A549 (cell line): ENCODE measurements at regions not wholly inside any gene's neighbourhood (a gene's known extent, or its start where the extent isn't known, plus 50 kb on each side); places are given as distances from the start of the nearest gene placed in this dataset.
A peak's percentile ranks its signal among the peaks of the same experiment; 100 is the strongest.

Experiments used
- ATAC-seq, 2 experiments: fragments of 200-7000 bp in 1 of 2; fragments of >200 bp in 1 of 2; cut with Nextera tagmentation in 1 of 2; cut with Tn5 transposase in 1 of 2; 3 replicates each; pipeline versions ENCODE4 v1.8.0 to v1.9.1; 2018 to 2020; ENCODE audit warnings: mild to moderate bottlenecking in 1 of 2, moderate library complexity in 1 of 2
- CTCF ChIA-PET: fragments of 300-600 bp; sonication (Branson Sonifier 250); formaldehyde crosslinking; extraction: SDS; loops from one replicate; lab custom pipeline; 2021; ENCODE audit warnings: antibody characterized with exemption, inconsistent platforms; lab: Yijun Ruan, JAX
- POLR2A ChIA-PET: fragments of 350-600 bp; formaldehyde crosslinking; extraction: SDS; loops from one replicate; lab custom pipeline; 2021; ENCODE audit warnings: antibody characterized with exemption, inconsistent platforms; lab: Yijun Ruan, JAX
- DNase-seq, 2 experiments: peaks; one replicate each; pipeline versions ENCODE4 v3.0.0 to v3.0.0-alpha.2; 2011 to 2016; ENCODE audit warnings: low read depth in 1 of 2, low spot score in 1 of 2
- FAIRE-seq: peaks from 2 replicates; lab custom pipeline; 2011; peaks lifted over from hg19 to GRCh38; lab: Jason Lieb, UNC
- H3K27ac ChIP-seq, 2 experiments: fragments of >200 bp; sonication (Bioruptor Twin); formaldehyde crosslinking; 3 replicates each; pipeline ENCODE4 v1.5.1; 2016 to 2017
- H3K4me1 ChIP-seq: fragments of >200 bp; sonication (Bioruptor Twin); formaldehyde crosslinking; 3 replicates; pipeline ENCODE4 v1.6.1; 2016
- H3K4me2 ChIP-seq: fragments of >200 bp; sonication (Bioruptor Twin); formaldehyde crosslinking; 3 replicates; pipeline ENCODE4 v1.6.1; 2016
- H3K4me3 ChIP-seq: fragments of >200 bp; sonication (Bioruptor Twin); formaldehyde crosslinking; 3 replicates; pipeline ENCODE4 v1.5.1; 2016
- H3K9me3 ChIP-seq: fragments of >200 bp; sonication (Bioruptor Twin); formaldehyde crosslinking; 3 replicates; pipeline ENCODE4 v1.6.1; 2016
- CEBPB ChIP-seq, 2 experiments: fragments of >200 bp in 1 of 2; sonication (Bioruptor Twin) in 1 of 2; formaldehyde crosslinking in 1 of 2; IDR thresholded peaks; 2 replicates each; pipeline ENCODE4 v1.6.1; 2012 to 2016
- CHD2 ChIP-seq: fragments of 150-350 bp; IDR thresholded peaks from 2 replicates; pipeline ENCODE4 v1.6.1; 2014; ENCODE audit warnings: low read length; ENCODE audit not compliant: partially characterized antibody
- CHD4 ChIP-seq: fragments of 200-600 bp; sonication (generic); IDR thresholded peaks from 2 replicates; pipeline ENCODE4 v1.6.1; 2016; ENCODE audit warnings: antibody characterized with exemption, mild to moderate bottlenecking, borderline replicate concordance
- EHF ChIP-seq: fragments of 250-450 bp; sonication (Bioruptor Pico); IDR thresholded peaks from 2 replicates; pipeline ENCODE4 v1.5.0; 2020; ENCODE audit warnings: mild to moderate bottlenecking
- ELK1 ChIP-seq: fragments of 150-350 bp; IDR thresholded peaks from 2 replicates; pipeline ENCODE4 v1.6.1; 2014; ENCODE audit warnings: low read depth, mild to moderate bottlenecking, low read length
- EP300 ChIP-seq, 2 experiments: fragments of >200 bp; sonication (Bioruptor Twin); formaldehyde crosslinking; IDR thresholded peaks; 2 replicates in 1 of 2; 3 replicates in 1 of 2; pipeline ENCODE4 v1.6.1; 2016 to 2017
- FOSL2 ChIP-seq, 2 experiments: fragments of 450-650 bp in 1 of 2; fragments of >200 bp in 1 of 2; sonication (Bioruptor Twin) in 1 of 2; formaldehyde crosslinking; IDR thresholded peaks; 2 replicates each; pipeline versions ENCODE4 v1.5.0 to v1.6.1; 2016 to 2020; ENCODE audit warnings: mild to moderate bottlenecking in 1 of 2, moderate library complexity in 1 of 2
- HMGXB4 ChIP-seq: fragments of 250-450 bp; sonication (Bioruptor Pico); IDR thresholded peaks from 2 replicates; pipeline ENCODE4 v1.5.0; 2021; ENCODE audit warnings: mild to moderate bottlenecking, moderate library complexity, borderline replicate concordance
- HOXA7 ChIP-seq: fragments of 250-450 bp; sonication (Bioruptor Pico); IDR thresholded peaks from 2 replicates; pipeline ENCODE4 v1.5.0; 2020; ENCODE audit warnings: mild to moderate bottlenecking, moderate library complexity
- HOXB5 ChIP-seq: fragments of 250-450 bp; sonication (Bioruptor Pico); IDR thresholded peaks from 2 replicates; pipeline ENCODE4 v1.5.0; 2020; ENCODE audit warnings: mild to moderate bottlenecking, moderate library complexity
- JUNB ChIP-seq: fragments of >200 bp; sonication (Bioruptor Twin); formaldehyde crosslinking; IDR thresholded peaks from 2 replicates; pipeline ENCODE4 v1.6.1; 2016
- KDM1A ChIP-seq: fragments of 200-600 bp; sonication (generic); IDR thresholded peaks from 2 replicates; pipeline ENCODE4 v1.6.1; 2016; ENCODE audit warnings: low read depth, mild to moderate bottlenecking
- KDM5A ChIP-seq: fragments of 200-600 bp; sonication (generic); IDR thresholded peaks from 2 replicates; pipeline ENCODE4 v1.6.1; 2016; ENCODE audit warnings: antibody characterized with exemption, mild to moderate bottlenecking
- MAX ChIP-seq: IDR thresholded peaks from 2 replicates; pipeline ENCODE4 v1.6.1; 2012
- MYC ChIP-seq: IDR thresholded peaks from 2 replicates; pipeline ENCODE4 v1.6.1; 2012; ENCODE audit warnings: mild to moderate bottlenecking, inconsistent platforms, low read length, improper control_type of control experiment, borderline replicate concordance
- NFE2L2 ChIP-seq: fragments of 150-350 bp; conservative IDR thresholded peaks from 2 replicates; pipeline ENCODE4 v1.6.1; 2014; ENCODE audit warnings: low read length
- NPAS2 ChIP-seq: fragments of 250-450 bp; sonication (Bioruptor Pico); IDR thresholded peaks from 2 replicates; pipeline ENCODE4 v1.8.0; 2022; ENCODE audit warnings: mild to moderate bottlenecking, moderate library complexity, borderline replicate concordance
- RARB ChIP-seq: fragments of 250-450 bp; sonication (Bioruptor Pico); IDR thresholded peaks from 2 replicates; pipeline ENCODE4 v1.8.0; 2021; ENCODE audit warnings: mild to moderate bottlenecking, moderate library complexity
- REST ChIP-seq: fragments of 200-600 bp; sonication (generic); IDR thresholded peaks from 2 replicates; pipeline ENCODE4 v1.6.1; 2016; ENCODE audit warnings: antibody characterized with exemption, mild to moderate bottlenecking, moderate library complexity
- RFX5 ChIP-seq: fragments of 450-650 bp; IDR thresholded peaks from 2 replicates; pipeline ENCODE4 v1.7.1; 2014; ENCODE audit warnings: antibody characterized with exemption, mild to moderate bottlenecking, moderate library complexity
- RNF2 ChIP-seq: fragments of 200-600 bp; sonication (generic); IDR thresholded peaks from 2 replicates; pipeline ENCODE4 v1.6.1; 2016; ENCODE audit warnings: low read depth, mild to moderate bottlenecking, antibody characterized with exemption, moderate library complexity, borderline replicate concordance
- SMC3 ChIP-seq: fragments of >200 bp; sonication (Bioruptor Twin); formaldehyde crosslinking; IDR thresholded peaks from 3 replicates; pipeline ENCODE4 v1.6.1; 2018; ENCODE audit warnings: inconsistent platforms
- TP53 ChIP-seq: fragments of 250-450 bp; sonication (Bioruptor Pico); IDR thresholded peaks from 2 replicates; pipeline ENCODE4 v1.5.0; 2021; ENCODE audit warnings: mild to moderate bottlenecking, moderate library complexity
- USF2 ChIP-seq: fragments of 450-650 bp; IDR thresholded peaks from 2 replicates; pipeline ENCODE4 v1.6.1; 2014; ENCODE audit warnings: antibody characterized with exemption
- ZC3H11A ChIP-seq: fragments of 450-650 bp; IDR thresholded peaks from 2 replicates; pipeline ENCODE4 v1.6.1; 2014; ENCODE audit warnings: antibody characterized with exemption, mild to moderate bottlenecking
- ZFP36 ChIP-seq: fragments of 450-650 bp; IDR thresholded peaks from 2 replicates; pipeline ENCODE4 v1.6.1; 2014; ENCODE audit warnings: borderline replicate concordance; ENCODE audit not compliant: partially characterized antibody
- ZSCAN20 ChIP-seq: fragments of 250-450 bp; sonication (Bioruptor Pico); IDR thresholded peaks from 2 replicates; pipeline ENCODE4 v1.8.0; 2022; ENCODE audit warnings: mild to moderate bottlenecking, moderate library complexity
- WGBS: methylation state at CpG from one replicate; pipeline ENCODE4 v1.1.6; 2017; ENCODE audit errors: missing lambda C conversion rate; 5-methylcytosine and 5-hydroxymethylcytosine counted together

- ATAC-seq (0 out of 6 replicates have a peak, but pooled peaks of 1 of the 2 experiments have one; percentile 34), FAIRE-seq (no peak)
These were observed 196.5 kb upstream of the ZPLD1 start for GRCh38 chr3:102238362-102238761.

GRCh38 chr3:102240720-102241119 lies 194.1 kb upstream of the ZPLD1 start:
- Histone ChIP-seq H3K4me1 (peaks cover 6% of the 10 kb centered on the region; the same call in 1 of the 3 replicates), H3K4me3 (no peak overlapping the region), H3K9me3 (no peaks in the 10 kb centered on the region), H3K4me2 (no peak overlapping the region), H3K27ac (no peak overlapping the region)
- no peak for DNase-seq
- FAIRE-seq: no peak
- POLR2A ChIA-PET: no interaction called here
- WGBS: 44% methylated on average over 1 of the region's 1 CpG
- CTCF ChIA-PET: interaction anchor here (1.1 to 7.1 kb wide), 2 partner anchors 11 to 15 kb away, joined by 3 to 72 read pairs; no protein-coding TSS in a partner anchor
- no peak for ATAC-seq
- no peak for TF ChIP-seq RNF2
- no peak for TF ChIP-seq CHD4
- TF ChIP-seq USF2: no peak
- no peak for TF ChIP-seq RARB (CRISPR knock-in tag)
- TF ChIP-seq CEBPB (IDR thresholded peaks at IDR 0.05): no peak
- no peak for TF ChIP-seq TP53
- no peak for TF ChIP-seq HOXA7 (CRISPR knock-in tag)
- no peak for TF ChIP-seq EHF (CRISPR knock-in tag)
- TF ChIP-seq ELK1: no peak
- TF ChIP-seq FOSL2 (IDR thresholded peaks at IDR 0.05): no peak
- TF ChIP-seq FOSL2 (CRISPR knock-in tag; IDR thresholded peaks at IDR 0.05): no peak

More at GRCh38 chr3:102238362-102238761, 196.5 kb upstream of the ZPLD1 start:
- Histone ChIP-seq H3K4me2 (no peak overlapping the region; the same call in 2 of the 3 replicates), H3K4me3 (no peak overlapping the region), H3K9me3 (no peaks in the 10 kb centered on the region), H3K4me1 (peaks cover 6% of the 10 kb centered on the region; the same call in 1 of the 3 replicates), H3K27ac (no peak overlapping the region)
- POLR2A ChIA-PET: no interaction called here
- no peak for TF ChIP-seq EHF (CRISPR knock-in tag)
- TF ChIP-seq RFX5: no peak
- no peak for TF ChIP-seq KDM5A
- TF ChIP-seq ZSCAN20: no peak
- TF ChIP-seq HMGXB4: no peak
- no peak for TF ChIP-seq EP300 (IDR thresholded peaks at IDR 0.05)
- TF ChIP-seq REST: no peak
- no peak for TF ChIP-seq JUNB
- no peak for TF ChIP-seq NPAS2 (CRISPR knock-in tag)
- TF ChIP-seq MYC: no peak
- TF ChIP-seq SMC3: no peak
- no peak for TF ChIP-seq HOXB5 (CRISPR knock-in tag)
- no peak for TF ChIP-seq ZFP36
- no peak for TF ChIP-seq ZC3H11A
- TF ChIP-seq HOXA7 (CRISPR knock-in tag): no peak
- TF ChIP-seq CHD2: no peak
- TF ChIP-seq MAX: no peak
- TF ChIP-seq KDM1A: no peak
- TF ChIP-seq NFE2L2: no peak
- TF ChIP-seq ELK1: no peak
- CTCF ChIA-PET: interaction anchor here (0.6 to 7.1 kb wide), 4 partner anchors 8 to 298 kb away, joined by 3 to 72 read pairs (median 4); no protein-coding TSS in a partner anchor
- no peak for DNase-seq
